ENCODE measurements at regions not wholly inside any gene's neighbourhood (a gene's known extent, or its start where the extent isn't known, plus 50 kb on each side); places are given as distances from the start of the nearest gene placed in this dataset.

DNA sequence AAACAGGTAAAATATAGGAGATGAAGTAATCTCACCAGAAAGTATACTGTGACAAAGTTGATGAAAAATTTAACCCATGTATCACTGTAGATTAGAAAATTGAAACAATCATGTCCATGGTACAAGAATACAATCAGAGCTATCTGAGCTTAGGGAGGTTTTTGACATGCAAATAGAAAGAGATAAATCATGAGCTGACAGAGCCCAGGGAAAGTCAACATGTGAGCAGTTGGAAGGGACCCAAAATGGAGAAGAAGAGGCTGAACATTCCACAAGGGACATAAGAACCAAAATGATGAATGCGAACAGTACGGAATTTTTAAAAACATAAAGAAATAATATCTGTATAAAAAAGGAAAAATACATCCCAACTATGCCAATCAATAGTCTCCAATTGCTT is 395.4 kb upstream of the CYRIA start:
- TF ChIP-seq POLR2A (IDR thresholded peaks at IDR 0.05; ENCODE audit: low read depth, low read length) (no peak), POLR2AphosphoS5 (IDR thresholded peaks at IDR 0.05; ENCODE audit: low read depth, low read length) (no peak)

All from GM12892 (cell line).